Activated CD8-positive, alpha-beta memory T cell treated with anti-CD3 and anti-CD28 coated beads, Interleukin-2, amount 50 U/mL, for 1 hour (primary cell): ENCODE measurements at regions not wholly inside any gene's neighbourhood (a gene's known extent, or its start where the extent isn't known, plus 50 kb on each side); places are given as distances from the start of the nearest gene placed in this dataset.
"Not testable (repeated sequence)": the region's sequence is repeated elsewhere in the genome, so short reads cannot be mapped to it uniquely, and the experiment has no call there.

Experiments
- DNase-seq: peaks from one replicate; pipeline ENCODE4 v3.0.0-alpha.2; 2020; ENCODE audit errors: extremely low read depth

DNA sequence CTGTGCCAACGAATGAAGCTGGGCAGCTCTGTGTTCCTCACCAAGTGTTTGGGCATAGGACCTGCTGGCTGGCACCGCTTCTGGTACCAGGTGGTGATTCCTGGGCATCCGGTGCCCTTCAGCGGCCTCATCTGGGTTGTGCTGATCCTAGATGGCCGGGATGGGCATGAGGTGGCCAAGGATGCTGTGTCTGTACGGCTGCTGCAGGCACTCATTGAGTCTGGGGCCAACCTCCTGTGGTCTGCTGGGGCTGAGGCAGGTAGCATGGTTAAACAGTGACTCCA is 96.1 kb upstream of the PLEKHM1 start:
- DNase-seq = not testable (repeated sequence)

GRCh38 chr17:45592433-45592923 is 102.0 kb upstream of the PLEKHM1 start:
- not testable (repeated sequence) for DNase-seq

DNA sequence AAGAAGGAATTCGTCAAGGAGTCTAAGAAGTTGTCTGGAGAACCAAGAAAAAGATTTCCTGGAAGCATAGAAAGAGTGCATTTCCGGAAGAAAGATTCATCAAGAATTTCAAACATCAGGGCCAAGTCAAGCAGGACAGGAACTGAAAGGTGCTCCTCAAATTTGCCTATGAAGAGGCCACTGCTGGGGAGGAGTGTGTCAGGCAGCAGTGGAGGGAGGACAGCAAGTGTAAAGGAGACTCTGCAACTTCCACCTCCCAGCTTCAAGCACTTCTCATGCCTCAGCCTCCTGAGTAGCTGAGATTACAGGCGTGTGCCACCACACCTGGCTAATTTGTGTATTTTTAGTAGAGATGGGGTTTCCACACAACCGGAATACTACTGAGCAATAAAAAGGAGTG is 105.8 kb upstream of the PLEKHM1 start:
- DNase-seq = not testable (repeated sequence)

- not testable (repeated sequence) for DNase-seq
Observed at GRCh38 chr17:45600052-45601012, 109.8 kb upstream of the PLEKHM1 start.

GRCh38 chr17:45601013-45601412 is 110.5 kb upstream of the PLEKHM1 start:
- not testable (repeated sequence) for DNase-seq

GRCh38 chr17:45601605-45602539 is 111.4 kb upstream of the PLEKHM1 start:
- not testable (repeated sequence) for DNase-seq

GRCh38 chr17:45605751-45606150 is 115.2 kb upstream of the PLEKHM1 start:
- not testable (repeated sequence) for DNase-seq

- peak; percentile 48 for DNase-seq
Observed at GRCh38 chr17:45619984-45620405, 129.5 kb upstream of the PLEKHM1 start.

GRCh38 chr17:45620468-45620867 is 129.9 kb upstream of the PLEKHM1 start:
- DNase-seq = not testable (repeated sequence)

DNA sequence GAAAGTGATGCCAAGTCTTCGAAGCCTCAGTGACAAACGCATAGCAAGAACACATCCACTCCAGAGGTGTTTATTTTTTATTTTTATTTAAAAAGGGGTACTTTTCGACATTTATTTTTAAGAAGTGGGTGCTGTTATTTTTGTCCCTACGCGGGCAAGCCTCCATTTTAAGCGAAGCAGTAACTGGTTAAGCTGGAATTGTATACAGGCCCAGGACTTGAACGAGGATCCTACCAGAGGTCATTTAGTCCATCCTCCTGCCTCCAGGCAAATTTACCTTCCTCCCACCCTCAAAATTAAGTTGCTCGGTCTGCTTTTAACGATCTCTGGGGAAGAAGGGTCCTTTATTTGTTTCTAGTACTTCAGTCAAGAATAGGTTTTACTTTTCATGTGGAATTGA is 130.6 kb upstream of the PLEKHM1 start:
- not testable (repeated sequence) for DNase-seq

DNA sequence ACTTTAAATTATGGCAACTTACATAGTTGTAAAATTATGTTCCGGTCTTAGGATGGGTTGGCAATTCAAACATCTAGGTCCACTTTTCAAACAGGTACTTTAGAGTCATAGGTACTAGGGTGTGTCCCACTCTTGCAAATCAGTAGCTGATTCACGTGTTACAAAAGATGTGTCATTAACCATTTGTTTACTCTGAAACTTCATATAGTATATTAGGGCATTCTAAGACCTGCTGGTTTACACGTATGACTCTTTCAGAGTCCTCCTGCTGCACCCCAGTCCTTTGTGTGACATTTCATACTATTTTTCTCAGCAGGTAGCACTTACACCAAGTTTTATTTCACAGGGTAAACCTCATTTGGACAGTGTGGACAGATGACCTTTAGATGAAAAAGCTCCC is 131.8 kb upstream of the PLEKHM1 start:
- not testable (repeated sequence) for DNase-seq

GRCh38 chr17:45628019-45628418 is 137.5 kb upstream of the PLEKHM1 start:
- no peak for DNase-seq

- no peak for DNase-seq
Observed at GRCh38 chr17:45631941-45632340, 141.4 kb upstream of the PLEKHM1 start.

GRCh38 chr17:45639297-45639849 is 144.7 kb upstream of the CRHR1 start:
- no peak for DNase-seq

DNA sequence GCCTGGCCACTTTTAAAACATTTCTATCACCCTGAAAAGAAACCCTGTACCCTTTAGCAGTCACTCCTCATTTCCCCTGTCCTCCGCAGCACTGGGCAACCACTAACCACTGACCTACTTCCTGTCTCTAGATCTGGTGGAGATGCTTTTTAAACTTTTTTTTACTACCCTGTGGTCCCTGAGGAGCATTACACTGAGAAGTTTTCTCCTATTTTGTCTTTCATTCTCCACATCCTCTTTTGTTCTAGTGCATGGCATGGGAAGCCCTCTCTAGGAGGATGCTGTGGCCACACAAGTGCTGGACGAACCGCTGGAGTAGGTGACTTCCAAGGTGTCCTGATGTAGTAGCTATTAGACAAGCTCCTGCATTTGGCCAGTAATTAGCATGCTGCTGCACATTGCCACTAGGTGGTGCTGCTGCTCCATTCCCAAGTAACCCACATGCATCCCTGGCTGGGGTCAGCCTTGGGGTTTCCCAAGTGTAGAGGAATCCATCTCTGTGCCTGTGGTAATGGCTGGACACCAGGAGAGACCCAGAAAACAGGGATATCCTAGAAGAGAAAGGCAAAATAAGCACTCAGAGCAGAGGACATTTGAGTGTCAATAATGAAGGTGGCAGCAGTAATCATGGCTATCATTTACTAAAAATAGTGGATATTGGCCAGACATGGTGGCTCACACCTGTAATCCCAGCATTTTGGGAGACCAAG is 143.8 kb upstream of the CRHR1 start:
- peak; percentile 25 for DNase-seq

- no peak for DNase-seq
Observed at GRCh38 chr17:45641541-45641940, 142.6 kb upstream of the CRHR1 start.

DNA sequence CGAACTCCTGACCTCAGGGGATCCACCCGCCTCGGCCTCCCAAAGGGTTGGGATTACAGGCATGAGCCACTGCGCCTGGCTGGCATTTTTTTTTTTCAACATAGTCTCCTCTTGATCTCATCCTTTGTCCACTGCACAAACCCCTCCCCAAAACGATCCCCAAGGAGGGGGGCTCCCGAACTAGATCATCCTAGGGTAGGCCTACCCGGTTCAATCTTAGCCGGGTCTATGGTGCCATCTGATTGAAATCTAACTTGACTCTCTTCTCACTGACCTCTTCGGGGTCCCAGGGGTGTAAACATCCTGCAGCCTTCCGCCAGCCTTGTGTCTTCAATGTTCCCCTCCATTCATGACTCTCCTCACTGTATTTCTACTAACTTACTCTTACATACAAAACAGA is 140.5 kb upstream of the CRHR1 start:
- DNase-seq = no peak

GRCh38 chr17:45644637-45645036 is 139.5 kb upstream of the CRHR1 start:
- DNase-seq = not testable (repeated sequence)

DNA sequence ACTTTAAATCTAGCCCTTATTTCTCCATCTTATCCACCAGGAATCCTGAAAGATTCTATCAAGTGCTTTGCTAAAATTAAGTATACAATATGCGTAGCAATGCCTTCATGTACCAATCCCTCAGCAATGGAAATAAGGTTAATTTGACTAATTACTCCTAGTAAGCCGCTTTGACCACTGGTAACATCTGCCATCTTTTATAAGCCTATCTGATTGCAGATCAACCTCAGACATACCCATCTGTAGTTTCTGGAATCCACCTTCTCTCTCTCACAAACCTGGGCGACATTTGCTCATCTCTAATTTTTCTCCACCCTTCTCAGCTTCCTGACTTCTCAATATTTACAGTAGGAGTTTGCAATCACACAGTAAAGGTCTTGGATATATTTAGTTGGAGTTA is 138.8 kb upstream of the CRHR1 start:
- no peak for DNase-seq

- no peak for DNase-seq
Observed at GRCh38 chr17:45646288-45646988, 137.7 kb upstream of the CRHR1 start.

DNA sequence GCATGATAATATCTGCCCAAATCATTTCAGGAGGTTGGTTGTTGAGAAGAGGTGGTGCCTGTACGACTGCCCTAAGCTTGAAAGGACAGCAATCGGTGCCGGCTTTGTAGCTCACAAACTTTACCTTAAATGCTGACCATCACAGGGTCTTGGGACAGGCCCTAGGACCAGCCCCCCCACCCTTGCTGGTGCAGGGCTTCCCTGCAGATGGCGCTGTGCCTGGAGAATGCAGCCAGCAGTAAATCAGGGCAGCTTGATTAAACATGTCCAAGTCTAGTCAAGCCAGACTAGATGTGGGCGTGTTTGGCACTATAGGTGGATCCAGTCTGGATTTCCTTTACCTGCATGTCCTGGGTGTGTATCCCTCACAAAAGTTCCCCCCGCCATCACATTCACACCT is 135.5 kb upstream of the CRHR1 start:
- DNase-seq = no peak
